OCI-LY3 (cell line): ENCODE measurements at regions not wholly inside any gene's neighbourhood (a gene's known extent, or its start where the extent isn't known, plus 50 kb on each side); places are given as distances from the start of the nearest gene placed in this dataset.

ENCODE experiments used
- CTCF ChIP-seq: fragments of 200-600, 300-600 bp; sonication (generic); IDR thresholded peaks from 2 replicates; pipeline ENCODE4 v1.5.1; 2014; ENCODE audit warnings: antibody characterized with exemption, low read length, low read depth
- EZH2phosphoT487 ChIP-seq: fragments of 200-600 bp; shearing (Covaris generic); IDR thresholded peaks from 2 replicates; pipeline ENCODE4 v1.6.1; 2018; ENCODE audit warnings: antibody characterized with exemption, mixed run types, low read depth

GRCh38 chr12:25872137-25872536 lies 86.3 kb upstream of the RASSF8 start:
- TF ChIP-seq CTCF (no peak), EZH2phosphoT487 (no peak)
